MM.1S (cell line): ENCODE measurements at regions not wholly inside any gene's neighbourhood (a gene's known extent, or its start where the extent isn't known, plus 50 kb on each side); places are given as distances from the start of the nearest gene placed in this dataset.

Experiments used
- DNase-seq: peaks from one replicate; pipeline ENCODE4 v3.0.0-alpha.2; 2015
- H2AFZ ChIP-seq: fragments of 300-600 bp; sonication (generic); 2 replicates; pipeline ENCODE4 v1.6.0; 2016; ENCODE audit warnings: antibody characterized with exemption, low read length
- H3F3A ChIP-seq: fragments of 300-600 bp; sonication (generic); 2 replicates; pipeline ENCODE4 v1.6.1; 2016; ENCODE audit warnings: mild to moderate bottlenecking, antibody characterized with exemption, low read length, moderate library complexity, mixed read lengths; ENCODE audit not compliant: insufficient read depth
- H3K27ac ChIP-seq: fragments of 300-600 bp; sonication (generic); 2 replicates; pipeline ENCODE4 v1.5.1; 2016; ENCODE audit warnings: mild to moderate bottlenecking, low read length
- H3K27me3 ChIP-seq: fragments of 300-600 bp; sonication (generic); replicated peaks from 2 replicates; pipeline ENCODE4 v1.6.0; 2016; ENCODE audit warnings: low read length; ENCODE audit not compliant: insufficient read depth
- H3K36me3 ChIP-seq: fragments of 300-600 bp; sonication (generic); replicated peaks from 2 replicates; pipeline ENCODE4 v1.6.1; 2016; ENCODE audit warnings: mild to moderate bottlenecking, low read length, mixed read lengths; ENCODE audit not compliant: insufficient read depth
- H3K4me1 ChIP-seq: fragments of 300-600 bp; sonication (generic); 2 replicates; pipeline ENCODE4 v1.6.1; 2016; ENCODE audit warnings: low read length, mixed read lengths
- H3K4me2 ChIP-seq: fragments of 300-600 bp; sonication (generic); 2 replicates; pipeline ENCODE4 v1.6.0; 2016; ENCODE audit warnings: low read depth, low read length
- H3K4me3 ChIP-seq: fragments of 300-600 bp; sonication (generic); 2 replicates; pipeline ENCODE4 v1.5.1; 2016; ENCODE audit warnings: low read length, mixed read lengths
- H3K79me2 ChIP-seq: fragments of 300-600 bp; sonication (generic); 2 replicates; pipeline ENCODE4 v1.6.1; 2016; ENCODE audit warnings: mixed run types, low read length, mixed read lengths
- H3K9ac ChIP-seq: fragments of 300-600 bp; sonication (generic); 2 replicates; pipeline ENCODE4 v1.6.1; 2016; ENCODE audit warnings: low read length, mixed read lengths
- H3K9me2 ChIP-seq: fragments of 300-600 bp; sonication (generic); replicated peaks from 2 replicates; pipeline ENCODE4 v1.6.1; 2016; ENCODE audit warnings: mild to moderate bottlenecking, low read length, mixed read lengths; ENCODE audit not compliant: insufficient read depth
- H3K9me3 ChIP-seq: fragments of 300-600 bp; sonication (generic); replicated peaks from 2 replicates; pipeline ENCODE4 v1.6.1; 2016; ENCODE audit warnings: mild to moderate bottlenecking, low read length, mixed read lengths; ENCODE audit not compliant: insufficient read depth
- H4K20me1 ChIP-seq: fragments of 300-600 bp; sonication (generic); 2 replicates; pipeline ENCODE4 v1.6.1; 2016; ENCODE audit warnings: mild to moderate bottlenecking, low read length, moderate library complexity, mixed read lengths; ENCODE audit not compliant: insufficient read depth
- EZH2 ChIP-seq: fragments of 300-600 bp; sonication (generic); optimal IDR thresholded peaks from 2 replicates; pipeline ENCODE3; 2017; ENCODE audit warnings: low read depth, mild to moderate bottlenecking, antibody characterized with exemption, low read length, mixed read lengths
- EZH2phosphoT487 ChIP-seq: fragments of 300-600 bp; sonication (generic); IDR thresholded peaks from 2 replicates; pipeline ENCODE4 v1.6.1; 2018; ENCODE audit warnings: antibody characterized with exemption, low read length
- TF ChIP-seq, protein P1 (sequence below): fragments of 300-600 bp; sonication (generic); IDR thresholded peaks from 2 replicates; pipeline ENCODE4 v1.5.1; 2016; ENCODE audit warnings: antibody characterized with exemption, low read length, mixed read lengths

DNA sequence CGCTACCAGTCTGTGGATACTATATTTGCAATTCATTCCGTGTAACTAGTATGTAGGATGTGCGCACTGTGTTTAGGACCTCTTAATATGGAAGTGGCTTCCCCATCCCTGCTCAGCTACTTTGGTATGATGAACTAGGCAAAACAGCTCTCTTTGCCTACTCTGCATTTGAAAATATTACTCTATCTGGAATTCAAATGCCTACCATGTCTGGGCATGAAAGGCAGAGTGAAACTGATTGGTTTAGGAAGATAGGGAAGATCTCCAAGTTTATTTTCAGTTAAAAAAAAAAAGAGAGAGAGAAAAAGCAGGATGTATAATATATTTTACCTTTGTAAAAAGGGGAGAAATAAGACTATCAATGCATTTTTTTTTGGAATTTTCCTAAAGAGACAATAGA, 74.1 kb upstream of the ELL2 start:
- no peaks in the 10 kb centered on the region for H4K20me1 ChIP-seq
- no peak overlapping the region for H3K27ac ChIP-seq
- no peaks in the 10 kb centered on the region for H3K4me1 ChIP-seq
- no peaks in the 10 kb centered on the region for H3K79me2 ChIP-seq
- no peak overlapping the region for H2AFZ ChIP-seq
- no peak overlapping the region for H3K4me2 ChIP-seq
- H3K9me2 ChIP-seq = no peaks in the 10 kb centered on the region
- H3K4me3 ChIP-seq = no peak overlapping the region
- no peak for DNase-seq
- no peaks in the 10 kb centered on the region for H3K27me3 ChIP-seq
- no peaks in the 10 kb centered on the region for H3K9me3 ChIP-seq
- H3K9ac ChIP-seq = no peak overlapping the region
- no peaks in the 10 kb centered on the region for H3F3A ChIP-seq
- TF ChIP-seq EZH2 (no peak), EZH2phosphoT487 (no peak)
- TF ChIP-seq, protein P1, sequence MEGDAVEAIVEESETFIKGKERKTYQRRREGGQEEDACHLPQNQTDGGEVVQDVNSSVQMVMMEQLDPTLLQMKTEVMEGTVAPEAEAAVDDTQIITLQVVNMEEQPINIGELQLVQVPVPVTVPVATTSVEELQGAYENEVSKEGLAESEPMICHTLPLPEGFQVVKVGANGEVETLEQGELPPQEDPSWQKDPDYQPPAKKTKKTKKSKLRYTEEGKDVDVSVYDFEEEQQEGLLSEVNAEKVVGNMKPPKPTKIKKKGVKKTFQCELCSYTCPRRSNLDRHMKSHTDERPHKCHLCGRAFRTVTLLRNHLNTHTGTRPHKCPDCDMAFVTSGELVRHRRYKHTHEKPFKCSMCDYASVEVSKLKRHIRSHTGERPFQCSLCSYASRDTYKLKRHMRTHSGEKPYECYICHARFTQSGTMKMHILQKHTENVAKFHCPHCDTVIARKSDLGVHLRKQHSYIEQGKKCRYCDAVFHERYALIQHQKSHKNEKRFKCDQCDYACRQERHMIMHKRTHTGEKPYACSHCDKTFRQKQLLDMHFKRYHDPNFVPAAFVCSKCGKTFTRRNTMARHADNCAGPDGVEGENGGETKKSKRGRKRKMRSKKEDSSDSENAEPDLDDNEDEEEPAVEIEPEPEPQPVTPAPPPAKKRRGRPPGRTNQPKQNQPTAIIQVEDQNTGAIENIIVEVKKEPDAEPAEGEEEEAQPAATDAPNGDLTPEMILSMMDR = no peak
- no peaks in the 10 kb centered on the region for H3K36me3 ChIP-seq

DNA sequence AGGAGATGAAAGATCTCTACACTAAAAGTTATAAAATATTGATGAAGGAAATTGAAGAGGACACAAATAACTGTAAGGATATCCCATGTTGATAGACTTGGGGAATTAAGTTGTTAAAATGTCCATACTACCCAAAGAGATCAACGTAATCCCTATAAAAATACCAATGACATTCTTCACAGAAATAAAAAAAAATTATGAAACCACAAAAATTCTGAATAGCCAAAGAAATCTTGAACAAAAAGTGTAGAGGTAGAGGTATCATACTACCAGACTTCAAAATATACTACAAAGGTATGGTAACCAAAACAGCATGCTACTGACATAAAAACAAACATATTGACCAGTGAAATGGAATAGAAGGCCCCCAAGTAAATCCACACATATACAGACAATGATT, 71.5 kb upstream of the ELL2 start:
- H3K4me2 ChIP-seq = no peak overlapping the region
- no peaks in the 10 kb centered on the region for H3K79me2 ChIP-seq
- H4K20me1 ChIP-seq = no peaks in the 10 kb centered on the region
- H3K27ac ChIP-seq = no peak overlapping the region
- no peaks in the 10 kb centered on the region for H3K9me2 ChIP-seq
- no peaks in the 10 kb centered on the region for H3K36me3 ChIP-seq
- H3F3A ChIP-seq = no peaks in the 10 kb centered on the region
- no peak for DNase-seq
- TF ChIP-seq EZH2 (no peak), EZH2phosphoT487 (no peak)
- TF ChIP-seq, protein P1 = no peak
- no peaks in the 10 kb centered on the region for H3K4me1 ChIP-seq
- no peaks in the 10 kb centered on the region for H3K9me3 ChIP-seq
- H2AFZ ChIP-seq = no peak overlapping the region
- H3K9ac ChIP-seq = no peak overlapping the region
- no peaks in the 10 kb centered on the region for H3K27me3 ChIP-seq
- no peak overlapping the region for H3K4me3 ChIP-seq

DNA sequence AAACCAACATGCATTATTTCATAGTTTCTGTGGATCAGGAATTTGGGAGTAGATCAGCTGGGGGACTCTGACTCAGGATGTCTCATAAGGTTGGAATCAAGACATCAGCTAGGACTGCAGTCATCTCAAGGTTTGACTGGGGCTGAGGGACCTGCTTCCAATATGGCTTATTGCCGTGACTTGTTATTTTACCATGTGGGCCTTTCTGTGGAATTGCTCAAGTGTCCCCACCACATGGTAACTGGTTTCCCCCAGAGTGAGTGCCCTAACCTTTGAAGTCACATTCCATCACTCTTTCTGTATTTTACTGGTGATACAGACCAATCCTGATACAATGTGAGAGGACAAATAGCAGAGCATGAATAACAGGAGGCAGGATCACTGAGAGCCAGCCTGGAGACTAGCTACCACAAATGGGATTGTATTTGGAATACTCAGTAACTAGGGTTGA, 70.2 kb upstream of the ELL2 start:
- H3K4me1 ChIP-seq = no peaks in the 10 kb centered on the region
- H3K36me3 ChIP-seq = no peaks in the 10 kb centered on the region
- no peak overlapping the region for H3K4me2 ChIP-seq
- DNase-seq = no peak
- no peaks in the 10 kb centered on the region for H3K9me2 ChIP-seq
- H3K79me2 ChIP-seq = no peaks in the 10 kb centered on the region
- no peaks in the 10 kb centered on the region for H3K27me3 ChIP-seq
- no peaks in the 10 kb centered on the region for H3K9me3 ChIP-seq
- TF ChIP-seq EZH2phosphoT487 (no peak), EZH2 (no peak)
- TF ChIP-seq, protein P1 = no peak
- no peaks in the 10 kb centered on the region for H3F3A ChIP-seq
- H3K27ac ChIP-seq = no peak overlapping the region
- no peak overlapping the region for H3K4me3 ChIP-seq
- no peaks in the 10 kb centered on the region for H4K20me1 ChIP-seq
- no peak overlapping the region for H3K9ac ChIP-seq
- no peak overlapping the region for H2AFZ ChIP-seq
